ENCODE measurements at regions not wholly inside any gene's neighbourhood (a gene's known extent, or its start where the extent isn't known, plus 50 kb on each side); places are given as distances from the start of the nearest gene placed in this dataset.

- Histone ChIP-seq H3K9me3 (ENCODE audit: low read length) (peaks cover 18% of the 10 kb centered on the region), H3K79me2 (ENCODE audit: insufficient read depth, low read length) (no peaks in the 10 kb centered on the region), H4K20me1 (ENCODE audit: insufficient read depth, low read length) (no peaks in the 10 kb centered on the region), H3K27ac (ENCODE audit: extremely low read length, insufficient read depth, low read length) (no peak overlapping the region), H2AFZ (ENCODE audit: low read length) (no peak overlapping the region), H3K36me3 (replicated peaks in 1 of 2; ENCODE audit: control insufficient read depth in 1 of 2, insufficient read depth in 2 of 2, low read length in 2 of 2) (no peaks in the 10 kb centered on the region), H3K4me2 (ENCODE audit: low read depth, low read length) (no peak overlapping the region), H3K4me3 (replicated peaks in 1 of 3; ENCODE audit: insufficient read depth in 1 of 3, low read depth in 2 of 3, low read length in 3 of 3) (no peak overlapping the region), H3K9ac (ENCODE audit: insufficient read depth, low read depth, low read length) (no peak overlapping the region), H3K27me3 (ENCODE audit: control insufficient read depth in 1 of 2, insufficient read depth in 2 of 2, low read length in 2 of 2) (no peaks in the 10 kb centered on the region), H3K4me1 (ENCODE audit: insufficient read depth, low read length) (0 out of 2 replicates have a peak, but pooled peaks cover 6% of the 10 kb centered on the region)
- in situ Hi-C loops (cut with HindIII; ENCODE audit: extremely low pct_ligation_motif_present, low pct_unique_long_range_greater_than_20kb), result no loop called here
- BruUV-seq (replicated peaks), result no TSS peak
- intact Hi-C loops (cut with micrococcal nuclease; ENCODE audit: unreplicated experiment), result no loop called here
- ATAC-seq (no peak), FAIRE-seq (no peak), DNase-seq (ENCODE audit: low spot score) (no peak)
- ChIA-PET POLR2A (no interaction called here), CTCF (ENCODE audit: low intra/inter-chr PET ratio, low total read pairs) (no interaction called here)
- no peak for TF ChIP-seq HHEX (CRISPR knock-in tag; IDR thresholded peaks at IDR 0.05)
- TF ChIP-seq POLR2AphosphoS5 (IDR thresholded peaks at IDR 0.05; ENCODE audit: low read depth, low read length), result no peak
- TF ChIP-seq NCOA5 (CRISPR knock-in tag; IDR thresholded peaks at IDR 0.05), result no peak
- TF ChIP-seq DNMT3B (CRISPR knock-in tag; conservative IDR thresholded peaks at IDR 0.05), result no peak
- TF ChIP-seq ZSCAN30 (CRISPR knock-in tag; IDR thresholded peaks at IDR 0.05), result no peak
- TF ChIP-seq AGO2 (optimal IDR thresholded peaks at IDR 0.05; ENCODE audit: low read depth, low read length), result no peak
- TF ChIP-seq ISL2 (CRISPR knock-in tag; IDR thresholded peaks at IDR 0.05), result no peak
- TF ChIP-seq TBX2 (CRISPR knock-in tag; IDR thresholded peaks at IDR 0.05; ENCODE audit: borderline replicate concordance), result no peak
- WGBS (ENCODE audit: low lambda C conversion rate), result 95% methylated on average over 6 of the region's 6 CpGs
Measured at GRCh38 chr2:226643030-226643945, 156.3 kb downstream of the IRS1 start.

DNA sequence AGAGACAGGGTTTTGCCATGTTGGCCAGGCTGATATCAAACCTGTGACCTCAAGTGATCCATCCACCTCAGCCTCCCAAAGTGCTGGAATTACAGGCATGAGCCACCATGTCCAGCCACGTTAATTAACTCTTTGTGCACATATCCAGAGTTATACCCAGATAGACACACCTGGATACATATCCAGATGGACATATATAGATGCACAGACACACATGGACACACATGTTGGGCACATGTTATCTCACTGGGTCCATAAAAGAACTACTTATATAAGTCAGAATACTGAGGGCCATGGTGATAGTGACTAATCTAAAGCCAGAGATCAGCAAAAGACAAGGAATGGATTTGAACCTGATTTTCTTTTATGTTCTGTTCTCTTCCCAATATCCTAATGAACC is 158.6 kb downstream of the IRS1 start:
- intact Hi-C loops (cut with micrococcal nuclease; ENCODE audit: unreplicated experiment), result no loop called here
- TF ChIP-seq AGO2 (optimal IDR thresholded peaks at IDR 0.05; ENCODE audit: low read depth, low read length), result no peak
- TF ChIP-seq, protein P1, sequence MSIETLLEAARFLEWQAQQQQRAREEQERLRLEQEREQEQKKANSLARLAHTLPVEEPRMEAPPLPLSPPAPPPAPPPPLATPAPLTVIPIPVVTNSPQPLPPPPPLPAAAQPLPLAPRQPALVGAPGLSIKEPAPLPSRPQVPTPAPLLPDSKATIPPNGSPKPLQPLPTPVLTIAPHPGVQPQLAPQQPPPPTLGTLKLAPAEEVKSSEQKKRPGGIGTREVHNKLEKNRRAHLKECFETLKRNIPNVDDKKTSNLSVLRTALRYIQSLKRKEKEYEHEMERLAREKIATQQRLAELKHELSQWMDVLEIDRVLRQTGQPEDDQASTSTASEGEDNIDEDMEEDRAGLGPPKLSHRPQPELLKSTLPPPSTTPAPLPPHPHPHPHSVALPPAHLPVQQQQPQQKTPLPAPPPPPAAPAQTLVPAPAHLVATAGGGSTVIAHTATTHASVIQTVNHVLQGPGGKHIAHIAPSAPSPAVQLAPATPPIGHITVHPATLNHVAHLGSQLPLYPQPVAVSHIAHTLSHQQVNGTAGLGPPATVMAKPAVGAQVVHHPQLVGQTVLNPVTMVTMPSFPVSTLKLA (IDR thresholded peaks at IDR 0.05), result peak; percentile 98
- Histone ChIP-seq H3K9ac (ENCODE audit: insufficient read depth, low read depth, low read length) (no peak overlapping the region), H4K20me1 (ENCODE audit: insufficient read depth, low read length) (no peaks in the 10 kb centered on the region), H3K27me3 (ENCODE audit: control insufficient read depth in 1 of 2, insufficient read depth in 2 of 2, low read length in 2 of 2) (no peaks in the 10 kb centered on the region), H3K79me2 (ENCODE audit: insufficient read depth, low read length) (no peaks in the 10 kb centered on the region), H3K4me1 (ENCODE audit: insufficient read depth, low read length) (0 out of 2 replicates have a peak, but pooled peaks cover 6% of the 10 kb centered on the region), H3K4me2 (ENCODE audit: low read depth, low read length) (no peak overlapping the region), H3K36me3 (replicated peaks in 1 of 2; ENCODE audit: control insufficient read depth in 1 of 2, insufficient read depth in 2 of 2, low read length in 2 of 2) (no peaks in the 10 kb centered on the region), H3K9me3 (ENCODE audit: low read length) (peaks cover 18% of the 10 kb centered on the region), H3K27ac (ENCODE audit: extremely low read length, insufficient read depth, low read length) (no peak overlapping the region), H3K4me3 (replicated peaks in 1 of 3; ENCODE audit: insufficient read depth in 1 of 3, low read depth in 2 of 3, low read length in 3 of 3) (no peak overlapping the region), H2AFZ (ENCODE audit: low read length) (no peak overlapping the region)
- BruUV-seq (replicated peaks), result no TSS peak
- FAIRE-seq (no peak), ATAC-seq (no peak), DNase-seq (ENCODE audit: low spot score) (no peak)
- 38% methylated on average over 1 of the region's 1 CpG for WGBS (ENCODE audit: low lambda C conversion rate)
- ChIA-PET CTCF (ENCODE audit: low intra/inter-chr PET ratio, low total read pairs) (no interaction called here), POLR2A (no interaction called here)
- in situ Hi-C loops (cut with HindIII; ENCODE audit: extremely low pct_ligation_motif_present, low pct_unique_long_range_greater_than_20kb), result no loop called here
